Motor neuron (in vitro differentiated cells): ENCODE measurements at regions not wholly inside any gene's neighbourhood (a gene's known extent, or its start where the extent isn't known, plus 50 kb on each side); places are given as distances from the start of the nearest gene placed in this dataset.
A peak's percentile ranks its signal among the peaks of the same experiment; 100 is the strongest.
"Not testable (repeated sequence)": the region's sequence is repeated elsewhere in the genome, so short reads cannot be mapped to it uniquely, and the experiment has no call there.

Source experiments
- ATAC-seq, 8 experiments: fragments of 200-7000 bp; cut with Tn5 transposase; replicated peaks in 6 of 8; 2 replicates each; pipeline ENCODE4 v1.8.0; 2021; ENCODE audit warnings: mild to moderate bottlenecking in 8 of 8, moderate library complexity in 8 of 8
- H3K27ac ChIP-seq, 2 donors: fragments of 250-450 bp; sonication (Bioruptor Pico); 2 replicates each; pipeline ENCODE4 v1.9.0; 2021; ENCODE audit warnings: antibody characterized with exemption in 2 of 2, mild to moderate bottlenecking in 2 of 2, moderate library complexity in 1 of 2
- H3K4me1 ChIP-seq, 2 donors: fragments of 250-450 bp; sonication (Bioruptor Pico); replicated peaks in 1 of 2; 2 replicates each; pipeline ENCODE4 v1.6.1; 2021; ENCODE audit warnings: antibody characterized with exemption in 2 of 2, mild to moderate bottlenecking in 2 of 2, moderate library complexity in 1 of 2
- H3K4me3 ChIP-seq, 5 donors: fragments of 250-450 bp; sonication (Bioruptor Pico); 2 replicates each; pipeline ENCODE4 v1.9.0; 2021; ENCODE audit warnings: antibody characterized with exemption in 5 of 5, mild to moderate bottlenecking in 5 of 5, moderate library complexity in 4 of 5
- WGBS, 10 experiments: fragments of 450-650 bp; shearing (Covaris generic); methylation state at CpG; one replicate each; pipeline ENCODE4 v1.0.0; 2022; 5-methylcytosine and 5-hydroxymethylcytosine counted together
- in situ Hi-C, 9 experiments: fragments of 400-800 bp; cut with MboI; loops; one replicate each; pipeline ENCODE4 v1.15.0; 2021; ENCODE audit warnings: low sequenced_read_pairs in 9 of 9, low pct_unique_long_range_greater_than_20kb in 2 of 9; ENCODE audit not compliant: unreplicated experiment in 9 of 9

DNA sequence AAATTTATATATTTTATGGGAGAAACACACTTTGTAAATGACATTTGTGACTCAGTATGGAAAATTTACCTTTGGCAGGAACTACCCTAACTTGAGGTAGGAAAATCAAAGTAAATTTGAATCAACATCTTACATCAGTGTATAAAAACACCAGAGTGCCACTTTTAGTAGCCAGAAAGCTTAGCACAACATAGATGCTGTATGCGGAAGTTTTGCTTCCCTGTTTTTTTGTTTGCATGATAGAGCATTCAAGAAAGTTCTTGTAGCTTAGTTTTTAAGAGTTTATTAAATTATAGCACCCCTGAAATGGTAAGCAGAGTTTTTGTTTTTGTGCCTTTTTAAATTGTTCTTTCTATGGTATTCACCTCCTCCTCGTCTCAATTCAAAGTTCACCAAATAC, 120.8 kb upstream of the RAP2B start:
- ATAC-seq = no peak
- no peaks in the 10 kb centered on the region for H3K4me1 ChIP-seq
- in situ Hi-C loops = loop anchor here in 5 of 9 experiments (10.0 to 25.0 kb wide), 10 partner anchors 114 to 1221 kb away; no protein-coding TSS in a partner anchor
- H3K27ac ChIP-seq = no peak overlapping the region
- 63 to 100% (median 100%) methylated on average over 1 to 2 of the region's 2 CpGs for WGBS, 10 experiments
- H3K4me3 ChIP-seq = no peak overlapping the region

DNA sequence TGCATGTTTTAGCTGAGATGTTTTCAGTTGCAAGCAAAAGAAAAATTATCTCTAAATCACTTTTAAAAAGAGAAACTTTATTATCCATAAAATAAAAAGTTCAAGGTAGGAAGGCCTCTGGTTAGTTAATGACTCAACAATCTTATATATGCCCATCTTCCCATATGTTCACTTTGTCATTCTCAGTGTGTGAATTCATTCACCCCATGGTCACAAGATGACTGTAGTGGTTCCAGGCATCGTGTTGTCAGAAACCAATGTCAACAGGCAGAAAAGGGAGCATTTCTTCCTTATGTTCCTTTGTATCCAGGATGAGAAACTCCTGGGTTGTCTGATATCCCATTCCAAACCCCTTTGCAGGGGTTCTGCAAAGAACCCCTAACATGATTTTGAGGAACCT, 119.9 kb upstream of the RAP2B start:
- in situ Hi-C loops = loop anchor here in 5 of 9 experiments (10.0 to 25.0 kb wide), 10 partner anchors 113 to 1220 kb away; no protein-coding TSS in a partner anchor
- ATAC-seq = no peak
- WGBS, 10 experiments = 40 to 100% (median 63%) methylated on average over 1 of the region's 1 CpG; no CpG with 5 or more reads in 5 of the 10 experiments

DNA sequence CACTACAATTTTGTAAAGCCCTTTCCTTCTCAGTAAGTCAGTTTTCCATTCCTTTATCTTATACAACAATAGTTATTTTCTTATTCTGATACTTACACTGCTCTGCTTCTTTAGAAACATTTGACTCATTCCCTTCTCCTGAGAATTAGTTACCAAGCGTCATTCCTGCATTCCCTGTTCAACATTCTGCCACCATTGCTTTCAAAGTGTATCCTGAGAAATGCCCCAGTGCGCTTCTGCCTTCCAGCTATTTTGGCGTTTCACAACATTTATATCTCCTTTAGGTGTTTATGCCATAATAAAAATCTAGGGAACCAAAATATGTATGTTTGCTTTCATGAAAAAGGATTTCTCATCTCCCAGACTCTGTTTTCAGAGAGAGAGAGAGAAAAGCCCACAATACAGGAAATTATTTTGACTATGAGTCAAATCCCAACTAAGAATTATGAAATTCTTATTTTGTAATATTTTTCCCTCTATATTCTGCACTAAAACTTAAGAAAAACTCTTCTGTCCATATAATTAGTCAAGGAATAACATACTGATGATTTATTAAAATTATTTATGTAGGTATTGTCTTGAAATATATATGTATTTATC, 118.2 kb upstream of the RAP2B start:
- in situ Hi-C loops = loop anchor here in 5 of 9 experiments (10.0 to 25.0 kb wide), 10 partner anchors 111 to 1218 kb away; no protein-coding TSS in a partner anchor
- no peak overlapping the region for H3K27ac ChIP-seq
- H3K4me1 ChIP-seq = no peaks in the 10 kb centered on the region
- no peak overlapping the region for H3K4me3 ChIP-seq
- ATAC-seq = no peak
- WGBS, 10 experiments = 30 to 100% (median 80%) methylated on average over 2 to 3 of the region's 3 CpGs

More for the DNA sequence above, 119.9 kb upstream of the RAP2B start:
- no peaks in the 10 kb centered on the region for H3K4me1 ChIP-seq
- no peak overlapping the region for H3K4me3 ChIP-seq
- no peak overlapping the region for H3K27ac ChIP-seq

DNA sequence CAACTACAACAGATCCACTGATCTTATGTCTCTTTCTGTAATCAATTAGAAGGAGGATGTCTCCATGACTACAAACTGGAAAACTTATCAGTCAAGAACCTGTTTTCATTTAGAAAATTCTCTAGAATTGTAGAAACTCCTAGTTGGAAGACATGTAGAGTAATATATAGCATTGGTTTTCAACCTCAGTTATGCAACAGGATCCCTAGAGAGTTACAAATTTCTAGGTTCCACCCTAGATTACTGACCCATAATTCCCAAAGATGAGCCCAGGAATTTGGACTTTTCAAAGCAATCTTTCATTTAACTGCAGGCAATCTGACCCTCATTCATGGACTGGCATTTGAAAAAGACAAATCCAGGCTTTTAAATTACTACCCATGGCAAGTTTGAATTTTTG, 116.9 kb upstream of the RAP2B start:
- ATAC-seq = no peak
- no peak overlapping the region for H3K4me3 ChIP-seq
- H3K27ac ChIP-seq = no peak overlapping the region
- in situ Hi-C loops = loop anchor here in 5 of 9 experiments (10.0 to 25.0 kb wide), 10 partner anchors 110 to 1217 kb away; no protein-coding TSS in a partner anchor
- no peaks in the 10 kb centered on the region for H3K4me1 ChIP-seq

DNA sequence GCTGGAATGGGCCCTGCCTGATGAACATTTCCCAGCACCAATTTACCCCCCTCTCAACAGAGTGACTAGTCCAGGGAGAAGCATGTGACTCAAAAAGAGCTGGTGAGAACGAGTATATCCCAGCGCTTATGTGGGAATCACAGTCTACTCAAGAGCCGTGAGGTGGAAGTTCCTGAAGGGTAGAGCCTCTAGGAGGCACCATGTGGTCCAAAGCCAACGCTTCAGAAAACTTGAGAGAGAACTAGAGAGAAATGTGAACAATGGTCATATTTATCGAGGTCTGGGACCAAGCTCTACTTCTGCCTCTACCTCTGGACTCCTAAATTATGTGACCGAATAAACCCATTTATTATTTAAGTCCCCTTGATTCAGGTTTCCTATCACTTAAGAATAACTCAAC, 111.0 kb upstream of the RAP2B start:
- ATAC-seq = no peak
- Histone ChIP-seq H3K4me3 (no peak overlapping the region), H3K27ac (no peak overlapping the region), H3K4me1 (no peaks in the 10 kb centered on the region)
- 91 to 100% (median 93%) methylated on average over 2 to 5 of the region's 6 CpGs; no CpG with 5 or more reads in 2 of the 10 experiments for WGBS, 10 experiments
- in situ Hi-C loops = no loop called here

DNA sequence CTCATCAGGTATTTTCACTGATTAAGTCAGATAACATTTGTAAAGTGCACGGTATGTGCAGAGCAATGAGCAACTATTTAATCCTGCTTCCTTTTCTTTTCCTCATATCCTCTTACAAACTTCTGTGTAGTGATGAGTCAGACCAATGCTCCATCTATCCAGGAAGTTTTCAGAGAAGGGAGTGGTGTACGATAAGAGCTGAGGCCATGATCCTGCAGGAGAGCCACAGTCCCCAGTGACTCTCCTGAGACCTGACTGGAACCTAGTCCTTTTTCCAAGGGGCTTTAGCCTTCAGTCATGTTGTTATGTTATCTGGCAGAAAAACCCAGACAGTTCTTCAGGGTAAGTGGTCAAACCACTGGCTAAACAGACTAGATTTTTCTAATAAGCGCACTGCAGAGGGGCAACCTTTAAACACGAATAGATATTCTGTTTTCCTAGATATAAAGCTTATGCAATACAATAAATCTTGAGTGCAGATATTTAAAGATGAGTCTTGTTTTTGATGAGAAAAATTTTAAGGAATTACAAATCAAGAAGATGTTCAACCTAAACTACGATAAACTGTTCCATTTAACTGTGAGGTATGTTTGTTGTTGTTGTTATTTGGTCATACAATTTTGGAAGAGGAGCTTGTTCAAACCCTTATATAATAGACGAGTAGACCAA, 110.5 kb upstream of the RAP2B start:
- in situ Hi-C loops = no loop called here
- ATAC-seq = peak in 2 of 8 experiments; percentile 86 to 89
- Histone ChIP-seq H3K27ac (no peak overlapping the region), H3K4me1 (no peaks in the 10 kb centered on the region), H3K4me3 (no peak overlapping the region)
- WGBS, 10 experiments = 13 to 100% (median 80%) methylated on average over 1 to 5 of the region's 6 CpGs; no CpG with 5 or more reads in 1 of the 10 experiments

DNA sequence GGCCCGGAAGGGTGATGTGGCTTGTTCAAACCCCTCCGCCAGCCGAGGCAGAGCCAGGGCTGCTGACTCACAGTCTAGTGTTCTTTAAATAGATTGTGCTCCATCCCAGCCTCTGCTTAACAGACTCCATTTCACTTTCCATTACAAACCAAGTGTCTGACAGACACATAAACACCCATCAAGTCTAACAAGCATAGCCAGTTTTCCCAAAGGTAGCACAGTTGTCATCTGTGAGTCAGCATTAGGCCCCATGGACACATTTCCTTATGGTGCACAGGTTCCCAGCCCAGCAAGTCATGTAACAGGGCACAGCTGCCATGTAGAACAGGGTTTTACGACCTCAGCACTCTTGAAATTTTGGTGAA, 109.9 kb upstream of the RAP2B start:
- Histone ChIP-seq H3K4me1 (no peaks in the 10 kb centered on the region), H3K4me3 (no peak overlapping the region), H3K27ac (no peak overlapping the region)
- ATAC-seq = peak in 7 of 8 experiments; percentile 81 to 98 (median 92)
- in situ Hi-C loops = no loop called here
- 0 to 83% (median 75%) methylated on average over 1 to 3 of the region's 4 CpGs; no CpG with 5 or more reads in 3 of the 10 experiments for WGBS, 10 experiments

DNA sequence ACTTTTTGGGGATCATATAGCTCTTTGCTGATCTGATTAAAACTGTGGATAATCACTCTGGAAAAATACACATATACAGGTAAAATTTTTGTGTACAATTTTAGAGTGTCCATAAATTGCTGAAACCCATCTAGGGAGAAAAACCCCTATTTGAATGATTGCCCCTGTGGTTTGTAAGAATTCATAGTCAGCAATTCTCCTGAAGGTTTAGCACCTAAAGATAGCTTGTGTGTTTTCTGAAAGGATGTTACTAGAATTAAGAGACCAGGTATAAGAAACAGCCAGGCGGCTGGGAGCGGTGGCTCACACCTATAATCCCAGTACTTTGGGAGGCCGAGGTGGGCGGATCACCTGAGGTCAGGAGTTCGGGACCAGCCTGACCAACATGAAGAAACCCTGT, 106.8 kb upstream of the RAP2B start:
- Histone ChIP-seq H3K27ac (no peak overlapping the region), H3K4me1 (no peaks in the 10 kb centered on the region), H3K4me3 (no peak overlapping the region)
- ATAC-seq = no peak
- in situ Hi-C loops = no loop called here
- WGBS, 10 experiments = 90 to 100% (median 95%) methylated on average over 2 to 5 of the region's 5 CpGs; no CpG with 5 or more reads in 6 of the 10 experiments

DNA sequence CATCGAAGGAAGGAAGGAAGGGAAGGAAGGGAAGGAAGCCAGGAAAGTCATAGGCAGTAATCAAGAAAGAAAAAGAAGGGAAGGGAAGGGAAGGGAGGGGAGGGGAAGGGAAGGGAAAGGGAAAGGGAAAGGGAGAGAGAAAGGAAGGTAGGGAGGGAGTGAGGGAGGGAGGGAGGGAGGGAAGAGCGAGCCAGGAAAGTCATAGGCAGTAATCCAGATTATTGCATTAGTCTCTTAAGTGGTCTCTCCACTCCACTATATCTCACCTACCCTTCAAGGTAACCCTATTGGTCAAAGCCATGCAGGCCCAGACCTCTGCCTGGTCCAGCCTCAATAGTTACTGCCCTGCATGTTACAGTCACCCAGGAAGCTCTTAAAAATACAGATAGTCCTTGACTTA, 106.2 kb upstream of the RAP2B start:
- H3K4me1 ChIP-seq = no peaks in the 10 kb centered on the region
- no peak overlapping the region for H3K4me3 ChIP-seq
- in situ Hi-C loops = no loop called here
- no peak overlapping the region for H3K27ac ChIP-seq
- WGBS, 10 experiments = 71% methylated on average over 1 of the region's 2 CpGs; no CpG with 5 or more reads in 9 of the 10 experiments
- ATAC-seq = no peak

DNA sequence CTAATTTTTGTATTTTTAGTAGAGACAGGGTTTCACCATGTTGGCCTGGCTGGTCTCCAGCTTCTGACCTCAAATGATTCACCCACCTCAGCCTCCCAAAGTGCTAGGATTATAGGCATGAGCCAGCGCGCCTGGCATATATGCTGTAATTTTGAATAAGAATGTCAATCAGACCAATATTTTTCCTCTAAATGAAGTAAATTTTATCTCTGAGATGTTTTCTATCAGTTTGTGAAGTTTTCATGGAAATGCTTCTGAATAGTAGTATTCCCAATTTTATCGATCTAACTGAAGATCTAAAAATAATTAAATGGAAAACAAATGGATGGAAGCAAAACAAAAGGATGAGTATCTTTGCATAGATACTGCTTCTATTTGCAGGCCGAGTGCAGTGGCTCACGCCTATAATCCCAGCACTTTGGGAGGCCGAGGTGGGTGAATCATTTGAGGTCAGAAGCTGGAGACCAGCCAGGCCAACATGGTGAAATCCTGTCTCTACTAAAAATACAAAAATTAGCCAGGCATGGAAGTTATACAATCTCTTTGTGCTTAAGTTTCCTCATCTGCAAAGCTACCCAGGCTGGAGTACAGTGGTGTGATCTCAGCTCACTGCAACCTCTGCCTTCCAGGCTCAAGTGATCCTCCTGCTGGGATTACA, 103.9 kb upstream of the RAP2B start:
- in situ Hi-C loops, H3K4me1 ChIP-seq, H3K4me3 ChIP-seq, H3K27ac ChIP-seq: not testable (repeated sequence)
- peak in 2 of 8 experiments; percentile 74 to 88 for ATAC-seq
- WGBS, 10 experiments = 0 to 82% (median 42%) methylated on average over 2 to 6 of the region's 6 CpGs; no CpG with 5 or more reads in 2 of the 10 experiments

DNA sequence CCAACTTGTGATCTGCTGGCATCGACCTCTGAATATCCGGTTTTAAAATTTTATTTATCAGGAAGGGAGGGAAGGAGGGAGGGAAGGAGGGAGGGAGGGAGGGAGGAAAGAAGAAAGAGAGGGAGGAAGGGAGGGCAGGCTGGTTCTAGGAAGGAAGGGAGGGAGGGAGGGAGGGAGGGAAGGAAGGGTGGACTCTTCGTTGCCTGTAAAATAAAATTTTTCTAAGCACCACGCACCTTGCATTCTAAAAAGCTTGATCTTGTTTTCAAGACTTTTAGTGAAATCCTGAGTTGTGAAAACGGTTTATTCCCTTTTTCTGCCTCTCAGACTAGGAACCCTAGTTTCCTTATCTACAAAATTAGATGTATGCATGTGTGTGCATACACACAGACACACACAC, 101.7 kb upstream of the RAP2B start:
- WGBS, 10 experiments = 60 to 100% (median 80%) methylated on average over 1 to 2 of the region's 5 CpGs; no CpG with 5 or more reads in 5 of the 10 experiments
- H3K27ac ChIP-seq = no peak overlapping the region
- in situ Hi-C loops = no loop called here
- H3K4me3 ChIP-seq = no peak overlapping the region
- ATAC-seq = no peak
- H3K4me1 ChIP-seq = no peaks in the 10 kb centered on the region

DNA sequence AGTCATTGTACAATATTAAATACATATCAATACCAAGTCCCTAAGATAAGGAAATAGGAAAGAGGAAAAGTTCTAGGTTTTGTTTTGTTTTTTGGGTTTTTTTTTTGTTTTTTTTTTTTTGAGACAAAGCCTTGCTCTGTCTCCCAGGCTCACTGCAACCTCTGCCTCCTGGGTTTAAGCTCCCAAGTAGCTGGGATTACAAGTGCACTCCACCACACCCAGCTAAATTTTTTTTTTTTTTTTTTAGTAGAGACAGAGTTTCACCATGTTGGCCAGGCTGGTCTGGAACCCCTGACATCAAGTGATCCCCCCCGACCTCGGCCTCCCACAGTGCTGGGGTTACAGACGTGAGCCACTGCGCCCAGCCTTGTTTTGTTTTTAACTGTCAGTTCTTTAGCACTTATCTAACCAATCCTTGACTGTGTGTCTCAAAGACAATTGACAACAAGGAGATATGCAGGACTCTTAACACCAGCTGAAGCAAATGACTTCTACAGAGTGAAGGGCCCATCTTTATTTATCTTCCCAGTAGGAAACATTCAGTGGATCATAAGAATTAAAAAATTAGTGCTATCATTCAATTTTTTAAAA, 100.0 kb upstream of the RAP2B start:
- in situ Hi-C loops = no loop called here
- no peaks in the 10 kb centered on the region for H3K4me1 ChIP-seq
- ATAC-seq = no peak
- no peak overlapping the region for H3K4me3 ChIP-seq
- no peak overlapping the region for H3K27ac ChIP-seq
- WGBS, 10 experiments = 80 to 100% (median 100%) methylated on average over 1 to 3 of the region's 4 CpGs; no CpG with 5 or more reads in 3 of the 10 experiments

DNA sequence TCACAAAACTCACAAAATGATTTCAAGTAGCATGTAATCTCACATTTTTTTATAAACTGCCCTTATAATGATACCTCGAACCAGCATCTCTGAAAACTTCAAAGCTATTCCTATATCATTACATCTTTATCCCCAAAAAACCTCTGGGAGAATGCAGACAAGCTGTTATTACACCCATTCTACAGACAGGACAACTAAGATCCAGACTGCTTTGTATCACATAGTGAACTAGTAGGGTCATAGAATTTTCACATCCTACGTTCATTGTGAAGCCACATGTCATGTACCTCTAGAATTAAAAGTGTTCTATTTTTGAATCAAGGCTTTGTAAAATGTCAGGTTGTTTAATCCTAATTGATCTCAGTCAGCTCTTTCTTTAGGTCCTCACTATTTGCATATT, 98.7 kb upstream of the RAP2B start:
- ATAC-seq = no peak
- WGBS, 10 experiments = 56 to 100% (median 94%) methylated on average over 1 to 2 of the region's 2 CpGs
- no peak overlapping the region for H3K4me3 ChIP-seq
- in situ Hi-C loops = no loop called here
- no peaks in the 10 kb centered on the region for H3K4me1 ChIP-seq
- H3K27ac ChIP-seq = no peak overlapping the region
